ENCODE measurements at regions not wholly inside any gene's neighbourhood (a gene's known extent, or its start where the extent isn't known, plus 50 kb on each side); places are given as distances from the start of the nearest gene placed in this dataset.
"Not testable (repeated sequence)": the region's sequence is repeated elsewhere in the genome, so short reads cannot be mapped to it uniquely, and the experiment has no call there.

- no peaks in the 10 kb centered on the region for H3K4me1 ChIP-seq (ENCODE audit: control insufficient read depth, insufficient read depth, low read length)
- no peaks in the 10 kb centered on the region for H3K9me3 ChIP-seq (ENCODE audit: control insufficient read depth, insufficient read depth, low read depth, low read length)
- no peaks in the 10 kb centered on the region for H3K27me3 ChIP-seq (ENCODE audit: control insufficient read depth, insufficient read depth, low read length)
- no peak overlapping the region for H3K9ac ChIP-seq (ENCODE audit: low read length)
- H3K27ac ChIP-seq (ENCODE audit: low read depth, low read length): no peak overlapping the region
- no peak overlapping the region for H3K4me3 ChIP-seq (ENCODE audit: low read depth, low read length)
- H3K36me3 ChIP-seq (ENCODE audit: control insufficient read depth, insufficient read depth, low read length): no peaks in the 10 kb centered on the region
Observed at GRCh38 chr1:58200437-58200836, 346.1 kb downstream of the OMA1 start.

- Histone ChIP-seq H3K4me3 (ENCODE audit: low read depth, low read length) (no peak overlapping the region), H3K27ac (ENCODE audit: low read depth, low read length) (no peak overlapping the region), H3K9me3 (ENCODE audit: control insufficient read depth, insufficient read depth, low read depth, low read length) (no peaks in the 10 kb centered on the region), H3K4me1 (ENCODE audit: control insufficient read depth, insufficient read depth, low read length) (no peaks in the 10 kb centered on the region), H3K36me3 (ENCODE audit: control insufficient read depth, insufficient read depth, low read length) (no peaks in the 10 kb centered on the region), H3K9ac (ENCODE audit: low read length) (no peak overlapping the region), H3K27me3 (ENCODE audit: control insufficient read depth, insufficient read depth, low read length) (no peaks in the 10 kb centered on the region)
Observed at GRCh38 chr1:58197811-58198210, 348.7 kb downstream of the OMA1 start.

GRCh38 chr1:58190267-58190988 is 356.1 kb downstream of the OMA1 start:
- Histone ChIP-seq H3K27me3 (ENCODE audit: control insufficient read depth, insufficient read depth, low read length) (no peaks in the 10 kb centered on the region), H3K27ac (ENCODE audit: low read depth, low read length) (no peak overlapping the region), H3K9me3 (ENCODE audit: control insufficient read depth, insufficient read depth, low read depth, low read length) (no peaks in the 10 kb centered on the region), H3K36me3 (ENCODE audit: control insufficient read depth, insufficient read depth, low read length) (no peaks in the 10 kb centered on the region), H3K4me1 (ENCODE audit: control insufficient read depth, insufficient read depth, low read length) (no peaks in the 10 kb centered on the region), H3K4me3 (ENCODE audit: low read depth, low read length) (no peak overlapping the region), H3K9ac (ENCODE audit: low read length) (no peak overlapping the region)

GRCh38 chr1:58189453-58189852 is 357.1 kb downstream of the OMA1 start:
- Histone ChIP-seq H3K9ac (ENCODE audit: low read length) (no peak overlapping the region), H3K4me1 (ENCODE audit: control insufficient read depth, insufficient read depth, low read length) (no peaks in the 10 kb centered on the region), H3K27me3 (ENCODE audit: control insufficient read depth, insufficient read depth, low read length) (no peaks in the 10 kb centered on the region), H3K4me3 (ENCODE audit: low read depth, low read length) (no peak overlapping the region), H3K36me3 (ENCODE audit: control insufficient read depth, insufficient read depth, low read length) (no peaks in the 10 kb centered on the region), H3K27ac (ENCODE audit: low read depth, low read length) (no peak overlapping the region), H3K9me3 (ENCODE audit: control insufficient read depth, insufficient read depth, low read depth, low read length) (no peaks in the 10 kb centered on the region)

- Histone ChIP-seq H3K9me3 (ENCODE audit: control insufficient read depth, insufficient read depth, low read depth, low read length) (no peaks in the 10 kb centered on the region), H3K27me3 (ENCODE audit: control insufficient read depth, insufficient read depth, low read length) (no peaks in the 10 kb centered on the region), H3K9ac (ENCODE audit: low read length) (no peak overlapping the region), H3K36me3 (ENCODE audit: control insufficient read depth, insufficient read depth, low read length) (no peaks in the 10 kb centered on the region), H3K4me3 (ENCODE audit: low read depth, low read length) (no peak overlapping the region), H3K4me1 (ENCODE audit: control insufficient read depth, insufficient read depth, low read length) (no peaks in the 10 kb centered on the region), H3K27ac (ENCODE audit: low read depth, low read length) (no peak overlapping the region)
Observed at GRCh38 chr1:58183286-58183685, 363.2 kb downstream of the OMA1 start.

GRCh38 chr1:58180537-58180936 is 366.0 kb downstream of the OMA1 start:
- no peak overlapping the region for H3K9ac ChIP-seq (ENCODE audit: low read length)
- no peaks in the 10 kb centered on the region for H3K36me3 ChIP-seq (ENCODE audit: control insufficient read depth, insufficient read depth, low read length)
- no peaks in the 10 kb centered on the region for H3K9me3 ChIP-seq (ENCODE audit: control insufficient read depth, insufficient read depth, low read depth, low read length)
- no peaks in the 10 kb centered on the region for H3K4me1 ChIP-seq (ENCODE audit: control insufficient read depth, insufficient read depth, low read length)
- H3K4me3 ChIP-seq (ENCODE audit: low read depth, low read length): no peak overlapping the region
- no peak overlapping the region for H3K27ac ChIP-seq (ENCODE audit: low read depth, low read length)
- H3K27me3 ChIP-seq (ENCODE audit: control insufficient read depth, insufficient read depth, low read length): no peaks in the 10 kb centered on the region

GRCh38 chr1:58169160-58169559 is 377.4 kb downstream of the OMA1 start:
- H3K4me1 ChIP-seq (ENCODE audit: control insufficient read depth, insufficient read depth, low read length): peaks cover 10% of the 10 kb centered on the region; the same call in 1 of the 2 replicates
- not testable (repeated sequence) for H3K36me3 ChIP-seq (ENCODE audit: control insufficient read depth, insufficient read depth, low read length); H3K27ac ChIP-seq (ENCODE audit: low read depth, low read length); H3K9me3 ChIP-seq (ENCODE audit: control insufficient read depth, insufficient read depth, low read depth, low read length); H3K9ac ChIP-seq (ENCODE audit: low read length); H3K27me3 ChIP-seq (ENCODE audit: control insufficient read depth, insufficient read depth, low read length); H3K4me3 ChIP-seq (ENCODE audit: low read depth, low read length)

GRCh38 chr1:58167131-58167530 is 379.4 kb downstream of the OMA1 start:
- not testable (repeated sequence) for H3K27ac ChIP-seq (ENCODE audit: low read depth, low read length); H3K9ac ChIP-seq (ENCODE audit: low read length); H3K4me3 ChIP-seq (ENCODE audit: low read depth, low read length); H3K36me3 ChIP-seq (ENCODE audit: control insufficient read depth, insufficient read depth, low read length); H3K27me3 ChIP-seq (ENCODE audit: control insufficient read depth, insufficient read depth, low read length); H3K9me3 ChIP-seq (ENCODE audit: control insufficient read depth, insufficient read depth, low read depth, low read length)
- H3K4me1 ChIP-seq (ENCODE audit: control insufficient read depth, insufficient read depth, low read length): peaks cover 14% of the 10 kb centered on the region

GRCh38 chr1:58166417-58166816 is 380.1 kb downstream of the OMA1 start:
- peaks cover 14% of the 10 kb centered on the region for H3K4me1 ChIP-seq (ENCODE audit: control insufficient read depth, insufficient read depth, low read length)
- no peak overlapping the region for H3K4me3 ChIP-seq (ENCODE audit: low read depth, low read length)
- no peaks in the 10 kb centered on the region for H3K27me3 ChIP-seq (ENCODE audit: control insufficient read depth, insufficient read depth, low read length)
- H3K36me3 ChIP-seq (ENCODE audit: control insufficient read depth, insufficient read depth, low read length): no peaks in the 10 kb centered on the region
- no peak overlapping the region for H3K9ac ChIP-seq (ENCODE audit: low read length)
- peaks cover 6% of the 10 kb centered on the region; the same call in 1 of the 2 replicates for H3K9me3 ChIP-seq (ENCODE audit: control insufficient read depth, insufficient read depth, low read depth, low read length)
- no peak overlapping the region for H3K27ac ChIP-seq (ENCODE audit: low read depth, low read length)

- H3K27ac ChIP-seq (ENCODE audit: low read depth, low read length): no peak overlapping the region
- H3K4me1 ChIP-seq (ENCODE audit: control insufficient read depth, insufficient read depth, low read length): peaks cover 18% of the 10 kb centered on the region
- H3K9ac ChIP-seq (ENCODE audit: low read length): no peak overlapping the region
Observed at GRCh38 chr1:58165073-58165472, 381.5 kb downstream of the OMA1 start.

GRCh38 chr1:58162952-58163550 is 383.5 kb downstream of the OMA1 start:
- Histone ChIP-seq H3K27ac (ENCODE audit: low read depth, low read length) (no peak overlapping the region), H3K4me1 (ENCODE audit: control insufficient read depth, insufficient read depth, low read length) (peaks cover 15% of the 10 kb centered on the region), H3K9me3 (ENCODE audit: control insufficient read depth, insufficient read depth, low read depth, low read length) (peaks cover 6% of the 10 kb centered on the region; the same call in 1 of the 2 replicates), H3K27me3 (ENCODE audit: control insufficient read depth, insufficient read depth, low read length) (no peaks in the 10 kb centered on the region), H3K36me3 (ENCODE audit: control insufficient read depth, insufficient read depth, low read length) (no peaks in the 10 kb centered on the region), H3K9ac (ENCODE audit: low read length) (no peak overlapping the region), H3K4me3 (ENCODE audit: low read depth, low read length) (no peak overlapping the region)

More at GRCh38 chr1:58165073-58165472, 381.5 kb downstream of the OMA1 start:
- Histone ChIP-seq H3K27me3 (ENCODE audit: control insufficient read depth, insufficient read depth, low read length) (no peaks in the 10 kb centered on the region), H3K9me3 (ENCODE audit: control insufficient read depth, insufficient read depth, low read depth, low read length) (peaks cover 6% of the 10 kb centered on the region; the same call in 1 of the 2 replicates), H3K36me3 (ENCODE audit: control insufficient read depth, insufficient read depth, low read length) (no peaks in the 10 kb centered on the region), H3K4me3 (ENCODE audit: low read depth, low read length) (no peak overlapping the region)

Measured in HUES6 (cell line).